HCT116 (cell line): ENCODE measurements at regions not wholly inside any gene's neighbourhood (a gene's known extent, or its start where the extent isn't known, plus 50 kb on each side); places are given as distances from the start of the nearest gene placed in this dataset.

Source experiments
- ATAC-seq: fragments of 200-7000 bp; cut with Tn5 transposase; 2 replicates; pipeline ENCODE4 v1.9.1; 2020; ENCODE audit warnings: mild to moderate bottlenecking, moderate library complexity
- BruUV-seq: library from RNA; stranded (reverse); fragments of 400-500 nt; replicated peaks from 2 replicates; lab custom pipeline; 2021; lab: Mats Ljungman, UMichigan
- CTCF ChIA-PET: fragments of 300-600 bp; sonication (Branson Sonifier 250); formaldehyde crosslinking; loops from one replicate; lab custom pipeline; 2021; ENCODE audit warnings: antibody characterized with exemption; lab: Charles Lee
- POLR2A ChIA-PET: fragments of 300-600, 350-600 bp; sonication (Branson Sonifier 250); formaldehyde crosslinking; loops from one replicate; lab custom pipeline; 2021; ENCODE audit warnings: antibody characterized with exemption; lab: Charles Lee
- RAD21 ChIA-PET, 2 experiments: fragments of 300-600 bp; sonication (Branson Sonifier 250); formaldehyde crosslinking; loops; one replicate each; lab custom pipeline; 2023; ENCODE audit warnings: low total read pairs in 2 of 2; ENCODE audit not compliant: uncharacterized antibody in 2 of 2, unreplicated experiment in 2 of 2, low non-redundant PET in 1 of 2; lab: Charles Lee
- DNase-seq: peaks from one replicate; pipeline ENCODE4 v3.0.0-alpha.2; 2010; ENCODE audit warnings: low read depth, low spot score
- H2AFZ ChIP-seq: fragments of 200-600 bp; shearing (Covaris generic), sonication (generic); 2 replicates; pipeline ENCODE4 v1.6.1; 2017; ENCODE audit warnings: low read depth, mixed run types, mixed read lengths, antibody characterized with exemption, low read length; ENCODE audit not compliant: poor library complexity, severe bottlenecking
- H3K27ac ChIP-seq: 2 replicates; pipeline ENCODE4 v1.5.1; 2012; ENCODE audit warnings: low read depth, low read length
- H3K27me3 ChIP-seq: fragments of 200-600 bp; sonication (generic); 2 replicates; pipeline ENCODE4 v1.6.1; 2016; ENCODE audit warnings: mixed run types, low read length, mixed read lengths; ENCODE audit not compliant: insufficient read depth
- H3K36me3 ChIP-seq, 2 experiments: fragments of 200-500 bp in 1 of 2; fragments of 200-600 bp in 1 of 2; sonication (Bioruptor generic) in 1 of 2; sonication (generic) in 1 of 2; 2 replicates each; pipeline versions ENCODE4 v1.5.1 to v1.6.1; 2014 to 2016; ENCODE audit warnings: low read length in 2 of 2, inconsistent platforms in 1 of 2, mixed read lengths in 1 of 2, mixed run types in 1 of 2; ENCODE audit not compliant: insufficient read depth in 2 of 2, control insufficient read depth in 1 of 2
- H3K4me1 ChIP-seq, 2 experiments: fragments of 200-600 bp in 1 of 2; sonication (generic) in 1 of 2; 2 replicates each; pipeline versions ENCODE4 v1.5.1 to v1.6.1; 2012 to 2017; ENCODE audit warnings: low read length in 2 of 2, inconsistent platforms in 1 of 2, mild to moderate bottlenecking in 1 of 2, mixed read lengths in 1 of 2, mixed run types in 1 of 2, moderate library complexity in 1 of 2; ENCODE audit not compliant: insufficient read depth in 2 of 2, control insufficient read depth in 1 of 2
- H3K4me2 ChIP-seq: fragments of 200-600 bp; sonication (generic); 2 replicates; pipeline ENCODE4 v1.6.1; 2017; ENCODE audit warnings: mixed run types, low read length, mixed read lengths
- H3K4me3 ChIP-seq, 2 experiments: fragments of 200-600 bp in 1 of 2; sonication (generic) in 1 of 2; replicated peaks in 1 of 2; 2 replicates each; pipeline ENCODE4 v1.5.1; 2011 to 2016; ENCODE audit warnings: low read length in 2 of 2, control low read depth in 1 of 2, low read depth in 1 of 2, mild to moderate bottlenecking in 1 of 2, mixed read lengths in 1 of 2, mixed run types in 1 of 2
- H3K79me2 ChIP-seq: fragments of 200-600 bp; sonication (generic); 2 replicates; pipeline ENCODE4 v1.6.1; 2017; ENCODE audit warnings: mild to moderate bottlenecking, mixed run types, low read length, moderate library complexity, mixed read lengths; ENCODE audit not compliant: insufficient read depth
- H3K9ac ChIP-seq: fragments of 200-600 bp; sonication (generic); 2 replicates; pipeline ENCODE4 v1.6.1; 2016; ENCODE audit warnings: low read length, mixed read lengths
- H3K9me2 ChIP-seq: fragments of 200-600 bp; sonication (generic), shearing (Covaris generic); 2 replicates; pipeline ENCODE4 v1.6.1; 2017; ENCODE audit warnings: mixed run types, mild to moderate bottlenecking, moderate library complexity; ENCODE audit not compliant: insufficient read depth
- H3K9me3 ChIP-seq, 2 experiments: fragments of 200-500 bp in 1 of 2; fragments of 200-600 bp in 1 of 2; sonication (Bioruptor generic) in 1 of 2; sonication (generic) in 1 of 2; 2 replicates each; pipeline ENCODE4 v1.6.1; 2014 to 2017; ENCODE audit warnings: low read length in 2 of 2, mixed read lengths in 2 of 2, inconsistent platforms in 1 of 2, low read depth in 1 of 2, mild to moderate bottlenecking in 1 of 2, mixed run types in 1 of 2, moderate library complexity in 1 of 2; ENCODE audit not compliant: control insufficient read depth in 1 of 2, insufficient read depth in 1 of 2
- H4K20me1 ChIP-seq: fragments of 200-600 bp; sonication (generic), shearing (Covaris generic); 2 replicates; pipeline ENCODE4 v1.6.1; 2017; ENCODE audit warnings: mixed run types, mild to moderate bottlenecking, moderate library complexity; ENCODE audit not compliant: insufficient read depth
- CEBPB ChIP-seq: IDR thresholded peaks from 2 replicates; pipeline ENCODE4 v1.6.1; 2012; ENCODE audit warnings: low read depth
- ELF1 ChIP-seq: IDR thresholded peaks from 2 replicates; pipeline ENCODE4 v1.6.1; 2012; ENCODE audit warnings: low read depth, borderline replicate concordance
- SP1 ChIP-seq: IDR thresholded peaks from 2 replicates; pipeline ENCODE4 v1.6.1; 2012; ENCODE audit warnings: low read depth
- SRF ChIP-seq: IDR thresholded peaks from 2 replicates; pipeline ENCODE4 v1.6.1; 2012; ENCODE audit warnings: low read depth
- ZNF274 ChIP-seq: fragments of 200-500 bp; sonication (Bioruptor generic); IDR thresholded peaks from 2 replicates; pipeline ENCODE4 v1.6.1; 2014; ENCODE audit warnings: mild to moderate bottlenecking, low read depth, low read length, inconsistent platforms
- intact Hi-C: fragments of 100-400 bp; cut with micrococcal nuclease; formaldehyde crosslinking; loops from 2 replicates; pipeline ENCODE4 v1.10.0; 2022
- TF ChIP-seq, protein P1 (sequence below): IDR thresholded peaks from 2 replicates; pipeline ENCODE4 v1.6.1; 2012
- TF ChIP-seq, protein P2 (sequence below): IDR thresholded peaks from 2 replicates; pipeline ENCODE4 v1.6.1; 2012; ENCODE audit warnings: low read depth
- TF ChIP-seq, protein P3 (sequence below), 3 experiments: fragments of 200-600 bp in 1 of 3; sonication (generic) in 1 of 3; IDR thresholded peaks in 2 of 3; conservative IDR thresholded peaks in 1 of 3; 2 replicates each; pipeline ENCODE4 v1.5.1; 2012 to 2017; ENCODE audit warnings: low read depth in 2 of 3, low read length in 2 of 3, antibody characterized with exemption in 1 of 3, borderline replicate concordance in 1 of 3, control low read depth in 1 of 3, mild to moderate bottlenecking in 1 of 3, mixed read lengths in 1 of 3, mixed run types in 1 of 3, moderate library complexity in 1 of 3; ENCODE audit not compliant: insufficient read depth in 1 of 3

DNA sequence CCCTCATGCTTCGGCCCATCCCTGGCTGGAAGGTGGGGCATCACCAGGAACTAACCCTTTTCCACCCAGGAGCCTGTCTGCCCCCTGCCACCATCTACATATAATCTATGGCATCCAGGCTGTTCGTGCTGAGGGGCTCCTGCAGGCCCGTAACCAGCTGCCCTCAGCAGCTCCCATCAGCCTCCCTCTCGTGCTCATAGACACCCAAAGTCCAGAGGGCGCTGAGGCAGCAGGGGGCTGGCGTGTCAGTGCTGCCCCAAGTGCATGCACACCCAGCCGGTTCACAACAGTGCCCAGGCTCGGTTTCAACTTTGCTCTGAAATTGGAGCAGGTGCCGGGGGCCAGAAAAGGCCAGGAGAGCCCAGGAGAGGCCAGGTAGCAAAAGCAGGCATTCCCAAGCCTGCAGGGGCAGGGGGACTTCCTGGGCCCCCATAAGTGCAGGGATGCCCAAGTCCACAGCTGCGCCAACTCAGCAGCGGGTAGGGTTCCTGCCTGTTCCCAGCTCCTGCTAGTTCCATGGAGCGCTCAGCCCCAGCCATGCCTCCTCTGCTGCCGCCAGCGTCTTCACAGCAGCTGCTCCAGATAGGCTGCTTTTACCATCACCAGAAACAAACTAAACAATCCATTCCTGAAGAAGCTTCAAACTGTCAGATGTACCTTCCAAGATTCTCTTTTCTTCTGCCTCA, 558.2 kb upstream of the GNPDA2 start (continued):
- TF ChIP-seq CEBPB (no peak), SRF (no peak), ZNF274 (no peak)
- TF ChIP-seq, protein P1, sequence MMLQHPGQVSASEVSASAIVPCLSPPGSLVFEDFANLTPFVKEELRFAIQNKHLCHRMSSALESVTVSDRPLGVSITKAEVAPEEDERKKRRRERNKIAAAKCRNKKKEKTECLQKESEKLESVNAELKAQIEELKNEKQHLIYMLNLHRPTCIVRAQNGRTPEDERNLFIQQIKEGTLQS = no peak
- TF ChIP-seq, protein P2, sequence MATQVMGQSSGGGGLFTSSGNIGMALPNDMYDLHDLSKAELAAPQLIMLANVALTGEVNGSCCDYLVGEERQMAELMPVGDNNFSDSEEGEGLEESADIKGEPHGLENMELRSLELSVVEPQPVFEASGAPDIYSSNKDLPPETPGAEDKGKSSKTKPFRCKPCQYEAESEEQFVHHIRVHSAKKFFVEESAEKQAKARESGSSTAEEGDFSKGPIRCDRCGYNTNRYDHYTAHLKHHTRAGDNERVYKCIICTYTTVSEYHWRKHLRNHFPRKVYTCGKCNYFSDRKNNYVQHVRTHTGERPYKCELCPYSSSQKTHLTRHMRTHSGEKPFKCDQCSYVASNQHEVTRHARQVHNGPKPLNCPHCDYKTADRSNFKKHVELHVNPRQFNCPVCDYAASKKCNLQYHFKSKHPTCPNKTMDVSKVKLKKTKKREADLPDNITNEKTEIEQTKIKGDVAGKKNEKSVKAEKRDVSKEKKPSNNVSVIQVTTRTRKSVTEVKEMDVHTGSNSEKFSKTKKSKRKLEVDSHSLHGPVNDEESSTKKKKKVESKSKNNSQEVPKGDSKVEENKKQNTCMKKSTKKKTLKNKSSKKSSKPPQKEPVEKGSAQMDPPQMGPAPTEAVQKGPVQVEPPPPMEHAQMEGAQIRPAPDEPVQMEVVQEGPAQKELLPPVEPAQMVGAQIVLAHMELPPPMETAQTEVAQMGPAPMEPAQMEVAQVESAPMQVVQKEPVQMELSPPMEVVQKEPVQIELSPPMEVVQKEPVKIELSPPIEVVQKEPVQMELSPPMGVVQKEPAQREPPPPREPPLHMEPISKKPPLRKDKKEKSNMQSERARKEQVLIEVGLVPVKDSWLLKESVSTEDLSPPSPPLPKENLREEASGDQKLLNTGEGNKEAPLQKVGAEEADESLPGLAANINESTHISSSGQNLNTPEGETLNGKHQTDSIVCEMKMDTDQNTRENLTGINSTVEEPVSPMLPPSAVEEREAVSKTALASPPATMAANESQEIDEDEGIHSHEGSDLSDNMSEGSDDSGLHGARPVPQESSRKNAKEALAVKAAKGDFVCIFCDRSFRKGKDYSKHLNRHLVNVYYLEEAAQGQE = no peak

DNA sequence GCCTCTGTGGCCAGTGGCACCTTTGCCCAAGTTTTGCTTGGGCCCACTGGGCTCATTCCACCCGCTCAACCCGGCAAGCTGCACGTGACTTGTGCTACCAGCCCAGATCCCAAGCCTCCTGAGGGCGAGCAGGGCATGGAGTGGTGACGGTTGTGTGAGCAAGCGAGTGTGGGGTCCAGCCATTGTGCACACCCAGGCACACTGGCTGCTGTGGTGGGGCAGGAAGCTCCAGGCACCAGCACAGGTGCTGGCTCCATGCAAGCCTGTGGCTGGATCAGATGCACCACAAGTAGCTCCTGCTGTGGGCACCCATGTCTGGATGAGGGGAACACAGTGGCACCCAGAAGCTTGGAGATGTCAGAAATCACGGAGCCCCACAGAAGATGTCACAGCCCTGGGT, 557.0 kb upstream of the GNPDA2 start:
- RAD21 ChIA-PET = no interaction called here
- ATAC-seq = no peak
- Histone ChIP-seq H2AFZ (no peak overlapping the region), H3K9me3 (peaks cover 3 to 14% of the 10 kb centered on the region in 2 experiments; a peak in 2 of 4 replicates), H3K9ac (no peak overlapping the region), H4K20me1 (no peaks in the 10 kb centered on the region)
- TF ChIP-seq ELF1 (no peak), SP1 (no peak)
- TF ChIP-seq, protein P3, sequence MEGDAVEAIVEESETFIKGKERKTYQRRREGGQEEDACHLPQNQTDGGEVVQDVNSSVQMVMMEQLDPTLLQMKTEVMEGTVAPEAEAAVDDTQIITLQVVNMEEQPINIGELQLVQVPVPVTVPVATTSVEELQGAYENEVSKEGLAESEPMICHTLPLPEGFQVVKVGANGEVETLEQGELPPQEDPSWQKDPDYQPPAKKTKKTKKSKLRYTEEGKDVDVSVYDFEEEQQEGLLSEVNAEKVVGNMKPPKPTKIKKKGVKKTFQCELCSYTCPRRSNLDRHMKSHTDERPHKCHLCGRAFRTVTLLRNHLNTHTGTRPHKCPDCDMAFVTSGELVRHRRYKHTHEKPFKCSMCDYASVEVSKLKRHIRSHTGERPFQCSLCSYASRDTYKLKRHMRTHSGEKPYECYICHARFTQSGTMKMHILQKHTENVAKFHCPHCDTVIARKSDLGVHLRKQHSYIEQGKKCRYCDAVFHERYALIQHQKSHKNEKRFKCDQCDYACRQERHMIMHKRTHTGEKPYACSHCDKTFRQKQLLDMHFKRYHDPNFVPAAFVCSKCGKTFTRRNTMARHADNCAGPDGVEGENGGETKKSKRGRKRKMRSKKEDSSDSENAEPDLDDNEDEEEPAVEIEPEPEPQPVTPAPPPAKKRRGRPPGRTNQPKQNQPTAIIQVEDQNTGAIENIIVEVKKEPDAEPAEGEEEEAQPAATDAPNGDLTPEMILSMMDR (IDR thresholded peaks at IDR 0.05 in 2 of 3, conservative IDR thresholded peaks at IDR 0.05 in 1 of 3; ENCODE audit: borderline replicate concordance in 1 of 3, insufficient read depth in 1 of 3, low read depth in 2 of 3, low read length in 2 of 3) = no peak
- TF ChIP-seq, all 23 proteins: peak for 0
- H3K36me3 ChIP-seq = no peaks in the 10 kb centered on the region
- H3K79me2 ChIP-seq = no peaks in the 10 kb centered on the region
- ChIA-PET CTCF (no interaction called here), POLR2A (no interaction called here)
- no peaks in the 10 kb centered on the region for H3K9me2 ChIP-seq
- BruUV-seq = no TSS peak
- no peaks in the 10 kb centered on the region for H3K4me1 ChIP-seq
- DNase-seq = no peak
- no peaks in the 10 kb centered on the region for H3K27me3 ChIP-seq
- H3K4me2 ChIP-seq = no peak overlapping the region
- intact Hi-C loops = no loop called here
- H3K27ac ChIP-seq = no peak overlapping the region
- H3K4me3 ChIP-seq = no peak overlapping the region
